DOHH2 (cell line): ENCODE measurements at regions not wholly inside any gene's neighbourhood (a gene's known extent, or its start where the extent isn't known, plus 50 kb on each side); places are given as distances from the start of the nearest gene placed in this dataset.

Experiments used
- H3F3A ChIP-seq: fragments of 200-600 bp; sonication (generic), shearing (Covaris generic); 2 replicates; pipeline ENCODE4 v1.6.0; 2016; ENCODE audit warnings: antibody characterized with exemption, mild to moderate bottlenecking; ENCODE audit not compliant: control insufficient read depth, insufficient read depth
- H3K27ac ChIP-seq: fragments of 200-600 bp; sonication (generic); 2 replicates; pipeline ENCODE4 v1.5.1; 2014; ENCODE audit warnings: low read depth, mild to moderate bottlenecking, low read length, moderate library complexity
- H3K27me3 ChIP-seq: fragments of 200-600 bp; sonication (generic); 2 replicates; pipeline ENCODE4 v1.6.1; 2014; ENCODE audit warnings: mild to moderate bottlenecking, low read length, mixed read lengths; ENCODE audit not compliant: control insufficient read depth
- H3K36me3 ChIP-seq: fragments of 200-600 bp; sonication (generic); 2 replicates; pipeline ENCODE4 v1.6.1; 2014; ENCODE audit warnings: mild to moderate bottlenecking, low read length, moderate library complexity, mixed read lengths; ENCODE audit not compliant: control insufficient read depth
- H3K4me1 ChIP-seq: fragments of 200-600 bp; sonication (generic); 2 replicates; pipeline ENCODE4 v1.6.1; 2014; ENCODE audit warnings: mild to moderate bottlenecking, low read length, mixed read lengths; ENCODE audit not compliant: control insufficient read depth
- H3K4me2 ChIP-seq: fragments of 200-600 bp; sonication (generic); 2 replicates; pipeline ENCODE4 v1.6.0; 2014; ENCODE audit warnings: mild to moderate bottlenecking, low read length, moderate library complexity
- H3K4me3 ChIP-seq: fragments of 200-600 bp; sonication (generic); 2 replicates; pipeline ENCODE4 v1.5.1; 2014; ENCODE audit warnings: mild to moderate bottlenecking, low read length, mixed read lengths
- H3K79me2 ChIP-seq: fragments of 200-600 bp; sonication (generic); 2 replicates; pipeline ENCODE4 v1.6.1; 2014; ENCODE audit warnings: mild to moderate bottlenecking, low read length, mixed read lengths; ENCODE audit not compliant: control insufficient read depth
- H3K9me2 ChIP-seq: fragments of 200-600 bp; sonication (generic); replicated peaks from 2 replicates; pipeline ENCODE4 v1.6.1; 2014; ENCODE audit warnings: mild to moderate bottlenecking, low read length, mixed read lengths; ENCODE audit not compliant: control insufficient read depth
- H3K9me3 ChIP-seq: fragments of 200-600 bp; sonication (generic); 2 replicates; pipeline ENCODE4 v1.6.1; 2014; ENCODE audit warnings: antibody characterized with exemption, low read length, mixed read lengths; ENCODE audit not compliant: control insufficient read depth, insufficient read depth
- H4K20me1 ChIP-seq: fragments of 200-600 bp; sonication (generic); 2 replicates; pipeline ENCODE4 v1.6.0; 2014; ENCODE audit warnings: low read depth, mild to moderate bottlenecking, antibody characterized with exemption, low read length, moderate library complexity; ENCODE audit not compliant: control insufficient read depth, insufficient read depth
- EZH2phosphoT487 ChIP-seq: fragments of 200-600 bp; sonication (generic); IDR thresholded peaks from 2 replicates; pipeline ENCODE4 v1.6.1; 2017; ENCODE audit warnings: borderline replicate concordance, mild to moderate bottlenecking, antibody characterized with exemption, low read length, moderate library complexity, mixed read lengths
- TF ChIP-seq, protein P1 (sequence below): fragments of 200-600 bp; sonication (generic); IDR thresholded peaks from one replicate; pipeline ENCODE4 v1.5.1; 2014; ENCODE audit warnings: antibody characterized with exemption, mild to moderate bottlenecking, low read depth, low read length; ENCODE audit not compliant: poor library complexity, severe bottlenecking

DNA sequence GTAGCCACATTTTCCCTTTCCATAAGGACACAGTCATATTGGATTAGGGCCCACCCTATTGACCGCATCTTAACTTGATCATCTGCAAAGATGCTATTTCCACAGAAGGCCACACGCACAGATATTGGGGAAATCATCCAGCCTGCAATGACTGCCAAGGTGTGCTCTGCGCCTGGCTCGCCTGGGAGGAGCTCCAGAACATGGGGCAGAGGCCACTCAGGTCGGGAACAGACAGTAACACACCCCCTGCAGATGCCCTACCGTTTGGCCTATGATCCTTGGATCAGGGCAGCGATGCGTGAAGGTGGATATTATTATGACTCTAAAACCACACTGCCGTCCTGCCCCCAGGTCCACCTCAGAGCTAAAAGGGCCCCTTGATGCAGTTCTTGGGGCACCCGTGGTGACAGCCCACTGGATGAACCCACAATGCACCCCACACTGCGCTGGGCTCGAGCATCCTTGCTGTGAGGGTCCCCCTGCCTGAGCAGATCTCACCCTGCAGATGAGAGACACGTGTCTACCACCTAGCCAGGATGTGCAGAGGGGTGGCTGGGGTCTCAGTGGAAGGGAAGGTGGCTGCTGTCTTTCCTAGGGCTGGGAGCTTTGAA is 72.9 kb upstream of the ZNF516 start:
- H3K79me2 ChIP-seq, result no peaks in the 10 kb centered on the region
- no peaks in the 10 kb centered on the region for H3K36me3 ChIP-seq
- no peak overlapping the region for H3K4me3 ChIP-seq
- no peaks in the 10 kb centered on the region for H4K20me1 ChIP-seq
- no peaks in the 10 kb centered on the region for H3K9me3 ChIP-seq
- H3F3A ChIP-seq, result no peaks in the 10 kb centered on the region
- peaks cover 3% of the 10 kb centered on the region for H3K27me3 ChIP-seq
- H3K4me1 ChIP-seq, result no peaks in the 10 kb centered on the region
- H3K4me2 ChIP-seq, result no peak overlapping the region
- H3K27ac ChIP-seq, result no peak overlapping the region
- H3K9me2 ChIP-seq, result no peaks in the 10 kb centered on the region; the same call in 1 of the 2 replicates
- TF ChIP-seq, protein P1, sequence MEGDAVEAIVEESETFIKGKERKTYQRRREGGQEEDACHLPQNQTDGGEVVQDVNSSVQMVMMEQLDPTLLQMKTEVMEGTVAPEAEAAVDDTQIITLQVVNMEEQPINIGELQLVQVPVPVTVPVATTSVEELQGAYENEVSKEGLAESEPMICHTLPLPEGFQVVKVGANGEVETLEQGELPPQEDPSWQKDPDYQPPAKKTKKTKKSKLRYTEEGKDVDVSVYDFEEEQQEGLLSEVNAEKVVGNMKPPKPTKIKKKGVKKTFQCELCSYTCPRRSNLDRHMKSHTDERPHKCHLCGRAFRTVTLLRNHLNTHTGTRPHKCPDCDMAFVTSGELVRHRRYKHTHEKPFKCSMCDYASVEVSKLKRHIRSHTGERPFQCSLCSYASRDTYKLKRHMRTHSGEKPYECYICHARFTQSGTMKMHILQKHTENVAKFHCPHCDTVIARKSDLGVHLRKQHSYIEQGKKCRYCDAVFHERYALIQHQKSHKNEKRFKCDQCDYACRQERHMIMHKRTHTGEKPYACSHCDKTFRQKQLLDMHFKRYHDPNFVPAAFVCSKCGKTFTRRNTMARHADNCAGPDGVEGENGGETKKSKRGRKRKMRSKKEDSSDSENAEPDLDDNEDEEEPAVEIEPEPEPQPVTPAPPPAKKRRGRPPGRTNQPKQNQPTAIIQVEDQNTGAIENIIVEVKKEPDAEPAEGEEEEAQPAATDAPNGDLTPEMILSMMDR, result no peak
- no peak for TF ChIP-seq EZH2phosphoT487

DNA sequence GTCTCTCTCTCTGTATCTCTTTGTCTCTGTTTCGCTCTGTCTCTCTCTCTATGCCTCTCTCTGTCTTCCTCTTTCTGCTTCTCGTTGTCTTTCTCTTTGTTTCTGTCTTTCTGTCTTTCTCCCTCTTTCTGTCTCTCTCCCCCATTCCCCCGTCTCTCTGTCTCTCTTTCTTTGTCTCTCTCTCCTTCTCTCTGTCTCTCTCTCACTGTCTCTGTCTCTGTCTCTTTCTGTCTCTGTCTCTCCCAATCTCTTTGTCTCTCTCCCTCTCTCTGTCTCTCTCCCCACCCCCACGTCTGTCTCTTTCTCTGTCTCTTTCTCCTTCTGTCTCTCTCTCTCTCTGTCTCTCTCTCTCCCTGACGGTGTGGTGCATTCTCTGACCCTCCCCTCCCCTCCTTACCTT is 71.9 kb upstream of the ZNF516 start:
- no peaks in the 10 kb centered on the region for H3K9me3 ChIP-seq
- H3F3A ChIP-seq, result no peaks in the 10 kb centered on the region
- H3K4me1 ChIP-seq, result no peaks in the 10 kb centered on the region
- TF ChIP-seq, protein P1, result no peak
- no peak overlapping the region for H3K4me3 ChIP-seq
- no peaks in the 10 kb centered on the region for H3K79me2 ChIP-seq
- no peak overlapping the region for H3K27ac ChIP-seq
- no peak overlapping the region for H3K4me2 ChIP-seq
- H3K9me2 ChIP-seq, result no peaks in the 10 kb centered on the region; the same call in 1 of the 2 replicates
- H3K27me3 ChIP-seq, result peaks cover 3% of the 10 kb centered on the region
- H3K36me3 ChIP-seq, result no peaks in the 10 kb centered on the region
- H4K20me1 ChIP-seq, result no peaks in the 10 kb centered on the region

DNA sequence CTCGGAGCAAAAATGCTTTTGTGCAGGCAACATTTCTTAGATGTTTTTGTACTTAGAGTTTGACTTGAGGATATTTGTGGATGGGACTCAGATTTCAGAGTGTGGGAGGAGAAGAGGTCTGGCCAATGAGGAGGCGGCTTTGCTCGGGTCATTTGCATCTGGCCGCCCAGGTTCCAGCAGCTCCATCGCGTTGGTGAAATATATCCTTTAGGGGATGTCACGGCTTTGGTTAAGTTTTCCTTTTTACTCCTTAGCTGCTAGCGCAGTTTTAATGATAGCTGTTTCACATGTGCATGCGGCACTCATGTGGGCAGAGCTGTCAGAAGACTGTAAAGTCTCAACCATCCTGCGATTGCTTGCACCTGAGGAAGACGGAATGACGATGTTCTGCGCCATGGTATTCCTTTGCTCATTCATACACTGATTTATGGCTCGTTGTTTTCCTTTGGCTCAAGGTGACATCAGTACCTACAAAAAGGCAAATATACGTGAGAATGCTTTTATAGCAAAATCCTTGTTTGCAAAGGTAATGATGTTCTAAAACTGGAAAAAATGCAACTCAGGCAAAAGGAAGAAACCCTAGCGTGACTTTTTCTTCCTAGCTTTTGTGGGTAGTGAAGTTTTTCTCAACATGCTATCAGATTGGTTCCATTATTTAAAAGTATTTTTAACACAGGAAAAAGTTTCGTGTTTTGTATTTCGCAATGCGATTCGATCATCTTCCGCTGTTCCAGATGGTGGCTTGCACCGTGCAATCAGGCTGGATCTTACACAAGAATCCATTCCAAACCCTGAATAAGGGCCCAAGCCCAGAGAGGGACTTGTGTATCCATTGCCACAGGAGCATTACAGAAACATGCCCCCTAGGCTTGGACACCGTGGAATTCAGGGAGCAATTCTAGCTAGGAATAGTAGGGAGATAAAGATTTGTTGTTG is 70.5 kb upstream of the ZNF516 start:
- Histone ChIP-seq H3K4me2 (no peak overlapping the region), H3K9me3 (no peaks in the 10 kb centered on the region), H3K9me2 (no peaks in the 10 kb centered on the region; the same call in 1 of the 2 replicates), H3K27me3 (peaks cover 3% of the 10 kb centered on the region), H4K20me1 (no peaks in the 10 kb centered on the region), H3K27ac (no peak overlapping the region), H3K79me2 (no peaks in the 10 kb centered on the region), H3K36me3 (no peaks in the 10 kb centered on the region), H3K4me3 (no peak overlapping the region), H3F3A (no peaks in the 10 kb centered on the region), H3K4me1 (no peaks in the 10 kb centered on the region)
- TF ChIP-seq EZH2phosphoT487, result no peak
- TF ChIP-seq, protein P1, result no peak
